ENCODE measurements at regions not wholly inside any gene's neighbourhood (a gene's known extent, or its start where the extent isn't known, plus 50 kb on each side); places are given as distances from the start of the nearest gene placed in this dataset.

DNA sequence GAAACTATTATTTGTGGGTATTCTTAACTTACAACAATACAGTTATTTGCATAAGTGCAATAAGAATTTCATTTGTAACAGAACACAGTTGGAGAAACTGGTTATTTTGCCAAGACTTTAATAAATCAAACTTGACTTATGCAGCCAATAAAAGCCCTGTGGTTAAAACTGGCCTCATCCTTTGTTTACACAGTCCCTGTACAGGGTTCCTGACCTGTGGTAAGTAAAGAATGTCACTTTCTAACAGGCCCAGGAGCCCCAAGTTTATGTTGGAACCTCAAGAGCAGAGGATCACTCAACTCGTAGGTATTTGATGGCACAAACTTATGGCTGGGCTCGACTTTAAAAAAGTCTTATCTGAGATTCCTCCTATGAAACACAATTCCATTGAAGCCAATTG is 88.6 kb upstream of the PTCHD1 start:
- H3K4me1 ChIP-seq: no peaks in the 10 kb centered on the region
- H3K27ac ChIP-seq: no peak overlapping the region
- H3K4me3 ChIP-seq: no peak overlapping the region
- no peak for DNase-seq
- no peak for TF ChIP-seq CTCF (IDR thresholded peaks at IDR 0.05)
- no peaks in the 10 kb centered on the region for H3K9me3 ChIP-seq
- H3K36me3 ChIP-seq: no peaks in the 10 kb centered on the region
- ATAC-seq: no peak
- intact Hi-C loops (cut with DNase I): no loop called here
- H3K27me3 ChIP-seq: no peaks in the 10 kb centered on the region

GRCh38 chrX:23248187-23248586 is 86.5 kb upstream of the PTCHD1 start:
- Histone ChIP-seq H3K4me3 (no peak overlapping the region), H3K36me3 (no peaks in the 10 kb centered on the region), H3K4me1 (no peaks in the 10 kb centered on the region), H3K9me3 (peaks cover 0 to 4% of the 10 kb centered on the region in 2 donors), H3K27me3 (no peaks in the 10 kb centered on the region), H3K27ac (no peak overlapping the region)
- no peak for ATAC-seq
- DNase-seq: no peak
- intact Hi-C loops (cut with DNase I): no loop called here
- TF ChIP-seq CTCF (IDR thresholded peaks at IDR 0.05): no peak

DNA sequence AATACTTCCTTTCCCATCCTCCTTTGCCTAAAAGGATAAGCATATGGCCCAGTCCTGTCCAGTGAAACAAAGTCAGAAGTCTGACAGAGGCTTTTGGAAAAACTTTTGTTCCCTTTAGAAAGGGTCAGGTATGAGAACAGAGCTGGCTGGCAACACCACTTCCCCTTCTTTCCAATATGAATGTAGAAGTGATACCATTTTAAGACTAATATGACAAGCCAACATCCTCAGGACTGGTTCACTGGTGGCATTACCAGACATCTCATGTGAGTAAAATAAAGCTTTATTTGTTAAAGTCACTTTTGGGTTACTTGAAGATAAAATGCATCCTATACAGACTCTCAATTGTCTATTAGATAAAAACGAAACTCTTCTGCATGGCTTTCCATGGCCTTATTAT is 83.6 kb upstream of the PTCHD1 start:
- no peaks in the 10 kb centered on the region for H3K27me3 ChIP-seq
- no peaks in the 10 kb centered on the region for H3K4me1 ChIP-seq
- ATAC-seq: no peak
- H3K27ac ChIP-seq: no peak overlapping the region
- no peaks in the 10 kb centered on the region for H3K36me3 ChIP-seq
- intact Hi-C loops (cut with DNase I): no loop called here
- DNase-seq: no peak
- TF ChIP-seq CTCF (IDR thresholded peaks at IDR 0.05): no peak
- H3K4me3 ChIP-seq: no peak overlapping the region
- H3K9me3 ChIP-seq: peaks cover 0 to 4% of the 10 kb centered on the region in 2 donors

DNA sequence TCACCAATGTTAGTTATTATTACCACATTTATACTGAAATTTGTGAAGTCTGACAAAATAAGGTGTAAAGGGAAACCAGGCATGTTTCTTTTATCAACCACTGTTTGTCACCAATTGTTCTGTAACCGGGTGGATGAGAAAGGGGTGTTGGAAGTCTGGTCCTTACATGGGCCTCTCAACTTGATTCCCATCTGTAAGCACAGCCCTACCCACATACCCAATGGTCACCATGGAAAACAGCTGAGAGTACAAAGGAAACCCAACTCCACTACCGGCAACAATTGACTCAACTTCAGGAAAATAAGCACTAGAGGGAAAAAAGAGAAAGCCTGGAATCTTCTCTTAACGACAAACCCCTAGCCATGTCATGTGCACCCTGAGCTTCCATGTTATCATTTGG is 70.8 kb upstream of the PTCHD1 start:
- no peaks in the 10 kb centered on the region for H3K9me3 ChIP-seq
- H3K36me3 ChIP-seq: no peaks in the 10 kb centered on the region
- no peak for ATAC-seq
- no peak for DNase-seq
- no peak for TF ChIP-seq CTCF (IDR thresholded peaks at IDR 0.05)
- H3K27me3 ChIP-seq: no peaks in the 10 kb centered on the region
- intact Hi-C loops (cut with DNase I): no loop called here
- no peaks in the 10 kb centered on the region for H3K4me1 ChIP-seq
- no peak overlapping the region for H3K27ac ChIP-seq
- H3K4me3 ChIP-seq: no peak overlapping the region

GRCh38 chrX:23269923-23270322 is 64.7 kb upstream of the PTCHD1 start:
- no peak for DNase-seq
- intact Hi-C loops (cut with DNase I): no loop called here
- Histone ChIP-seq H3K27me3 (no peaks in the 10 kb centered on the region), H3K9me3 (no peaks in the 10 kb centered on the region), H3K36me3 (no peaks in the 10 kb centered on the region), H3K4me3 (no peak overlapping the region), H3K27ac (no peak overlapping the region), H3K4me1 (no peaks in the 10 kb centered on the region)
- no peak for ATAC-seq
- no peak for TF ChIP-seq CTCF (IDR thresholded peaks at IDR 0.05)

Data from left lung (tissue), 4 donors.